ENCODE measurements at regions not wholly inside any gene's neighbourhood (a gene's known extent, or its start where the extent isn't known, plus 50 kb on each side); places are given as distances from the start of the nearest gene placed in this dataset.

DNA sequence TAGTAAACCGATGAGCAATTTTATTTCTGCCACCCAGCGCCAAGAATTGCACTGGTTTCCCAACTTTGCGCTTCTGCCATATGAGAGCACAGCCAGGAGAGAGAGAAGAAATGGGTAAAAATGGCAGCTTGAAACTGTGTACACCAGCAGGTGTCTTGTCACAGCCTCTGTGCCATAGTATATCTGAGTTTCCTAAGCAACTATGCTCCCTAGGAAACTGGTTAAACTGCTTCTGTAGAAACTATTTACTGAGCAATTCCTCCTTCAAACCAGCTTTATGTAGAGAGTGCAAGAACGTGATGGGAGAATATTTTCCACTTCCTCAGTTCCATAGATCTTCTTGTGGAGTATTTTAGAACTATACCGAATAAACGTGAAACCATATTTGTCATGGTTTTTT lies 1361.3 kb downstream of the PCDH9 start:
- TF ChIP-seq, protein P1, sequence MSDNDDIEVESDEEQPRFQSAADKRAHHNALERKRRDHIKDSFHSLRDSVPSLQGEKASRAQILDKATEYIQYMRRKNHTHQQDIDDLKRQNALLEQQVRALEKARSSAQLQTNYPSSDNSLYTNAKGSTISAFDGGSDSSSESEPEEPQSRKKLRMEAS (IDR thresholded peaks at IDR 0.05) = no peak
- TF ChIP-seq, protein P2, sequence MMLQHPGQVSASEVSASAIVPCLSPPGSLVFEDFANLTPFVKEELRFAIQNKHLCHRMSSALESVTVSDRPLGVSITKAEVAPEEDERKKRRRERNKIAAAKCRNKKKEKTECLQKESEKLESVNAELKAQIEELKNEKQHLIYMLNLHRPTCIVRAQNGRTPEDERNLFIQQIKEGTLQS (IDR thresholded peaks at IDR 0.05) = no peak
- TF ChIP-seq JUND (IDR thresholded peaks at IDR 0.05) (no peak), SP1 (IDR thresholded peaks at IDR 0.05) (no peak), GABPA (IDR thresholded peaks at IDR 0.05 in 1 of 2, conservative IDR thresholded peaks at IDR 0.05 in 1 of 2) (no peak), EGR1 (IDR thresholded peaks at IDR 0.05; ENCODE audit: low read depth in 2 of 2) (no peak), FOXA1 (IDR thresholded peaks at IDR 0.05) (no peak), RAD21 (IDR thresholded peaks at IDR 0.05) (no peak), TAF1 (conservative IDR thresholded peaks at IDR 0.05) (no peak), RXRA (IDR thresholded peaks at IDR 0.05) (no peak), HNF4A (conservative IDR thresholded peaks at IDR 0.05) (no peak)
- TF ChIP-seq, protein P3, sequence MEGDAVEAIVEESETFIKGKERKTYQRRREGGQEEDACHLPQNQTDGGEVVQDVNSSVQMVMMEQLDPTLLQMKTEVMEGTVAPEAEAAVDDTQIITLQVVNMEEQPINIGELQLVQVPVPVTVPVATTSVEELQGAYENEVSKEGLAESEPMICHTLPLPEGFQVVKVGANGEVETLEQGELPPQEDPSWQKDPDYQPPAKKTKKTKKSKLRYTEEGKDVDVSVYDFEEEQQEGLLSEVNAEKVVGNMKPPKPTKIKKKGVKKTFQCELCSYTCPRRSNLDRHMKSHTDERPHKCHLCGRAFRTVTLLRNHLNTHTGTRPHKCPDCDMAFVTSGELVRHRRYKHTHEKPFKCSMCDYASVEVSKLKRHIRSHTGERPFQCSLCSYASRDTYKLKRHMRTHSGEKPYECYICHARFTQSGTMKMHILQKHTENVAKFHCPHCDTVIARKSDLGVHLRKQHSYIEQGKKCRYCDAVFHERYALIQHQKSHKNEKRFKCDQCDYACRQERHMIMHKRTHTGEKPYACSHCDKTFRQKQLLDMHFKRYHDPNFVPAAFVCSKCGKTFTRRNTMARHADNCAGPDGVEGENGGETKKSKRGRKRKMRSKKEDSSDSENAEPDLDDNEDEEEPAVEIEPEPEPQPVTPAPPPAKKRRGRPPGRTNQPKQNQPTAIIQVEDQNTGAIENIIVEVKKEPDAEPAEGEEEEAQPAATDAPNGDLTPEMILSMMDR (IDR thresholded peaks at IDR 0.05; ENCODE audit: low read depth, low read length, missing input control) = no peak
- TF ChIP-seq, protein P4, sequence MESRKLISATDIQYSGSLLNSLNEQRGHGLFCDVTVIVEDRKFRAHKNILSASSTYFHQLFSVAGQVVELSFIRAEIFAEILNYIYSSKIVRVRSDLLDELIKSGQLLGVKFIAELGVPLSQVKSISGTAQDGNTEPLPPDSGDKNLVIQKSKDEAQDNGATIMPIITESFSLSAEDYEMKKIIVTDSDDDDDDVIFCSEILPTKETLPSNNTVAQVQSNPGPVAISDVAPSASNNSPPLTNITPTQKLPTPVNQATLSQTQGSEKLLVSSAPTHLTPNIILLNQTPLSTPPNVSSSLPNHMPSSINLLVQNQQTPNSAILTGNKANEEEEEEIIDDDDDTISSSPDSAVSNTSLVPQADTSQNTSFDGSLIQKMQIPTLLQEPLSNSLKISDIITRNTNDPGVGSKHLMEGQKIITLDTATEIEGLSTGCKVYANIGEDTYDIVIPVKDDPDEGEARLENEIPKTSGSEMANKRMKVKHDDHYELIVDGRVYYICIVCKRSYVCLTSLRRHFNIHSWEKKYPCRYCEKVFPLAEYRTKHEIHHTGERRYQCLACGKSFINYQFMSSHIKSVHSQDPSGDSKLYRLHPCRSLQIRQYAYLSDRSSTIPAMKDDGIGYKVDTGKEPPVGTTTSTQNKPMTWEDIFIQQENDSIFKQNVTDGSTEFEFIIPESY (IDR thresholded peaks at IDR 0.05) = no peak
- TF ChIP-seq, protein P5, sequence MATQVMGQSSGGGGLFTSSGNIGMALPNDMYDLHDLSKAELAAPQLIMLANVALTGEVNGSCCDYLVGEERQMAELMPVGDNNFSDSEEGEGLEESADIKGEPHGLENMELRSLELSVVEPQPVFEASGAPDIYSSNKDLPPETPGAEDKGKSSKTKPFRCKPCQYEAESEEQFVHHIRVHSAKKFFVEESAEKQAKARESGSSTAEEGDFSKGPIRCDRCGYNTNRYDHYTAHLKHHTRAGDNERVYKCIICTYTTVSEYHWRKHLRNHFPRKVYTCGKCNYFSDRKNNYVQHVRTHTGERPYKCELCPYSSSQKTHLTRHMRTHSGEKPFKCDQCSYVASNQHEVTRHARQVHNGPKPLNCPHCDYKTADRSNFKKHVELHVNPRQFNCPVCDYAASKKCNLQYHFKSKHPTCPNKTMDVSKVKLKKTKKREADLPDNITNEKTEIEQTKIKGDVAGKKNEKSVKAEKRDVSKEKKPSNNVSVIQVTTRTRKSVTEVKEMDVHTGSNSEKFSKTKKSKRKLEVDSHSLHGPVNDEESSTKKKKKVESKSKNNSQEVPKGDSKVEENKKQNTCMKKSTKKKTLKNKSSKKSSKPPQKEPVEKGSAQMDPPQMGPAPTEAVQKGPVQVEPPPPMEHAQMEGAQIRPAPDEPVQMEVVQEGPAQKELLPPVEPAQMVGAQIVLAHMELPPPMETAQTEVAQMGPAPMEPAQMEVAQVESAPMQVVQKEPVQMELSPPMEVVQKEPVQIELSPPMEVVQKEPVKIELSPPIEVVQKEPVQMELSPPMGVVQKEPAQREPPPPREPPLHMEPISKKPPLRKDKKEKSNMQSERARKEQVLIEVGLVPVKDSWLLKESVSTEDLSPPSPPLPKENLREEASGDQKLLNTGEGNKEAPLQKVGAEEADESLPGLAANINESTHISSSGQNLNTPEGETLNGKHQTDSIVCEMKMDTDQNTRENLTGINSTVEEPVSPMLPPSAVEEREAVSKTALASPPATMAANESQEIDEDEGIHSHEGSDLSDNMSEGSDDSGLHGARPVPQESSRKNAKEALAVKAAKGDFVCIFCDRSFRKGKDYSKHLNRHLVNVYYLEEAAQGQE (IDR thresholded peaks at IDR 0.05) = no peak

All from liver (tissue), 3 donors.